HG02938 (cell line): ENCODE measurements at regions not wholly inside any gene's neighbourhood (a gene's known extent, or its start where the extent isn't known, plus 50 kb on each side); places are given as distances from the start of the nearest gene placed in this dataset.
"Not testable (repeated sequence)": the region's sequence is repeated elsewhere in the genome, so short reads cannot be mapped to it uniquely, and the experiment has no call there.

Experiments
- ATAC-seq: cut with Tn5 transposase; IDR thresholded peaks from one replicate; pipeline ENCODE4 v1.9.1; 2021; ENCODE audit warnings: mild to moderate bottlenecking, moderate library complexity; ENCODE audit not compliant: unreplicated experiment

DNA sequence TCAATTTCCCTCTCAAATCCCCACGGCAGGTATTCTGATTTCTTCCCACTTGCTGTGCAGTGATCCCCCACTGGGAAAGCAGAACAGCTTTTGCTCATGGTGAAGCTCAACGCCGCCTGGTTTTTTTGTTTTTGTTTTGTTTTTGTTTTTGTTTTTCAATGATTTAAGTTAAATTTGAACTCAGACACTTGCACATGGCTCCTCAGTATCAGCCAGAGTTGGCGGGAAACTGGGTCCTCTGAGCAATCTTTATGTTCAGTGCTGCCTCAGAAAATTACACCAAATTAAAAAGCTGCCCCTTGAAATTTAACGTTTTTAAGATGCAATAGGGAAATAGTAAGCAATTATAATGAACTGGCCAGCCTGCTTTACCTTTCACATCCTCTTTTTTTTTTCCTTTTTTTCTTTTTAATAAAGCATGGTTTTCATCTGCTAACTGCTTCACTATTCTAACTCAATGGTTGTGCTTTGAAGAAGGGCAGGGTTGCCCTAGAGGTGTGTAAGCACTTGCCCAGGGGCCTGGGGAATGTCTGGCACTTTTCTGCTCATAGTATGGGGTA, 277.0 kb upstream of the HNRNPA3 start:
- ATAC-seq, result no peak

DNA sequence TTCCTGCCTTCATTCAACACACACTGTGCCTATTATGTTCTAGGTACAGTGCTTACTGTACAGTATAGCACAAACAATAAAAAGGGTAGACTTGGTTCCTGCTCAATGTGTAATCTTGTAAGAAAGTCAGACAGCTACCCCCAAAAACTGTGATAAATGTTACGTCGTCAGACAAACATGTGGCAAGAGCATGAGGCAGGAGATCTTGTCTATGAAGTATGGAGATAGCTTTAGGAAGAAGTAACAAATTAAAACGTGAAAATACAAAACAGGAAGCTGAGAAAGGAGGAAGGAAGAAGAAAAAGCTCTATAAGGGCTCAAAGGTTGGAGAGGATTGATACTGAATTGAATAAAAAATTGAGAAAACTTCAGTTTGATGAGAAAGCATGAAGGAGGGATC, 276.2 kb upstream of the HNRNPA3 start:
- ATAC-seq, result no peak

DNA sequence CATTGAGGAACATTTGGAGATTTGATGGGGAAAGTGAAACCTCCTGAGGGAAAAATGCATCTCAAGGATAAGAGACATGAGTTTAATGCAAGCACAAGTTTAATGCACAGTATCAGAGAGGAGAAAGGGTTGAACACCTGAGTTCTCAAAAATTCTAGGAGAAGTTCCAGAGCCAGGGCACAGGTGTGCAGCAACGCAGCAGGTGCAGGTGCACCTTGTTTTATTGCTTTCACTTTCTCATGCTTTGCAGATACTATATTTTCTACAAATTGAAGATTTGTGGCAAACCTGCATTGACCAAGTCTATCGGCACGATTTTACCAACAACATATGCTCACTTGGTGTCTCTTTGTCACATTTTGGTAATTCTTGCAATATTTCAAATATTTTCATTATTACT, 267.6 kb upstream of the HNRNPA3 start:
- ATAC-seq, result no peak

DNA sequence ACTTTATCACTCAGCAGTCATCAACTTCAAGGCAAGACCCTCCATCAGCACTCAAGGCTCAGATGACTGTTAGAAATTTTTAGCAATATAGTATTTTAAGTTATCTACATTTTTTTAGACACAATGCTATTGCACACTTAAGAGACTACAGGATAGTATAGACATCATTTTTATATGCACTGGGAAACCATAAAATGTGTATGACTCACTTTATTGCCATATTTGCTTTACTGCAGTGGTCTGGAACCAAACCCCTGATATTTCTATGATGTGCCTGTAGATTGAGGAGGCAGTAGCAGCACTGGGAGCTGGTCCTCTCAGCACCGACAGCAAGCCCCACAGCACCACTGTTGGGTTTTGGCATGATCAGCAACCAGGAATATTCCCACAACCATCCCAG, 264.8 kb upstream of the HNRNPA3 start:
- ATAC-seq, result no peak

DNA sequence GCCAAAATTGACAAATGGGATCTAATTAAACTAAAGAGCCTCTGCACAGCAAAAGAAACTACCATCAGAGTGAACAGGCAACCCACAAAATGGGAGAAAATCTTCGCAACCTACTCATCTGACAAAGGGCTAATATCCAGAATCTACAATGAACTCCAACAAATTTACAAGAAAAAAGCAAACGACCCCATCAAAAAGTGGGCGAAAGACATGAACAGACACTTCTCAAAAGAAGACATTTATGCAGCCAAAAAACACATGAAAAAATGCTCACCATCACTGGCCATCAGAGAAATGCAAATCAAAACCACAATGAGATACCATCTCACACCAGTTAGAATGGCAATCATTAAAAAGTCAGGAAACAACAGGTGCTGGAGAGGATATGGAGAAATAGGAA, 261.4 kb upstream of the HNRNPA3 start:
- not testable (repeated sequence) for ATAC-seq

GRCh38 chr2:176956791-176957190, 255.8 kb upstream of the HNRNPA3 start:
- no peak for ATAC-seq

GRCh38 chr2:176959614-176960013, 253.0 kb upstream of the HNRNPA3 start:
- ATAC-seq, result no peak

DNA sequence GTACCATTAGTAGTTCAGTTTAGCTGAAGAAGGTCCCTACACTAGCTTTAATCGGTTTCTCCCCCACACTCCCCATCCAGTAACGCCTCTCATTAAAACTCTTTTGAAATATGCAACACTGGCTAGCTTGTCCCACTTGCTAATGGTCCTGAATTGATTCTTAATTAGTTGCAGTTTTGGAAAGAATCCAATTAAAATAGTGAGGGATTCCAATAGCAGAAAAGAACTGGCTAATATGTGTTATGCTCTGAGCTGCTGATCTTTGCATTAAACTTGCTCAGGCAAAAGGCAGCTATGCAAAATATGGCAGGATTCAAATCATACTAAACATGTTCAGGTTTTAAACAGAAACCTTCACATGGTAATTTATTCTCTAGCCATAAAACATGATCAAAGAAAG, 252.5 kb upstream of the HNRNPA3 start:
- ATAC-seq, result no peak

DNA sequence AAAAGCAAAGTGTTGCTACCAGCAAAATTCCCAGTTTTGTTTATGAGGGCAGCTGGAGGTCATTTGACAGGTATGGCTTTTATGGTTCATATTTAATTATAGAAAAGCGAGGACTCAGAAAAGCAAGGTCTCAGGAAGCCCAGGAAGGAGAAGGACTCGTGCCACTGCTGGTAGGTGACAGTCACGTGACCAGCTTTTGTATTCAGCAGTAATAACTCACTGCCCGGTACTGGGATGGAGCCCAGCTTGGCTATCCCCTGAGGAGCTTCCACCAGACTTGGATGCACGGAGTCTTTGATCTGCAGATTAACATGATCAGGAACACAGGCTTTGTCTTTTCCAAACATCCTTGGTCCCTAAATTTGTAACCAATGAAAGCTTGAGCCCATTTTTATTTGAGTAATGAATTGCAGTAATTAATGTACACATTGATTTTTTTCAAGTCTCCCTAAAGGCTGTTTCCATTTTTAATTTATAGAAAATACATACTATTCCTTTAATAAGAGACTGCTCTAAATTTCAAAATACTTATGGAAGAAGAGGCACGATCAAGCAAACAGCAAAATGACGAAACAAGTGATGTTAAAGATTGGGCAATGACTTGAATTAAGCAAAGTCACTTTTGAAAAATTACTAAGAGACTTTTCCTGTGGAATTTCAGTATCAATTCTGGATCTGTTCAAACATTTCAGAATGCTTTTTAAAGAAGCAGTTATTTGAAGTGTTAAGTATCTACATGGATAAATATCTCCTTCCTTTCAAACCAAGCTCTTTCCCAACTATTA, 251.7 kb upstream of the HNRNPA3 start:
- no peak for ATAC-seq

GRCh38 chr2:176961775-176962619, 250.6 kb upstream of the HNRNPA3 start:
- ATAC-seq, result no peak

DNA sequence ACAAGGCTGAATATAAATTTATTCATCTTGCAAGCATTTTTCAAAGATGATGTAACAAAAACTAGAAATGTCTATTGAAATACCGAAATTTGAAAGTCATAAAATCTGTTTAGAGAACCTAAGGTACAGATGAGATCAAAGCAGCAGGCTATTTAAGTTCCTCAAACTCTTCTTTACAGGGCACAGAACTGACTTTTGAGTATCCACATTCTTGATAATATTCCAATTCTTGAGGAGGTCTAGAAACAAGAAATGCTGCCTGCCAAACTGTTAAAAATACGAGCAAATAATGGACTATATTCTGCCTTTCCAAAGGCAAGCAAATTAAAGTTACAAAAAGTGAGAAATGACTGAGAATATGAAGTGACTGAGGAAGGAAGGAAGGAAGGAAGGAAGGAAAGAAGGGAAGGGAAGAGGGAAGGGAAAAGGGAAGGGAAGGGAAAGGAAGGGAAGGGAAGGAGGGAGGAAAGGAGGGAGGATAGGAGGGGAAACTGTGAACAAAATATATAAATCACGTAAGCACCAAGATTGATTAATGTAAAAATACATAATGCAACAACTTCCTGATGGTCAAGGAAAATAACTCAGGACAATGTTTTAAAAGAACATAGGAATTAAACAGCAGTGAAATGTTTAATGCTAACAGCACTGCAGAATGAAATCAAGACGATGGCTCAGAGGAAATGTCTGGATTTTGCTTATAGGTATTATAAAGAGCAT, 248.9 kb upstream of the HNRNPA3 start:
- no peak for ATAC-seq

GRCh38 chr2:176967911-176968450, 244.6 kb upstream of the HNRNPA3 start:
- peak; percentile 47 for ATAC-seq

- ATAC-seq, result no peak
These were observed 242.8 kb upstream of the HNRNPA3 start for GRCh38 chr2:176969642-176970359.

DNA sequence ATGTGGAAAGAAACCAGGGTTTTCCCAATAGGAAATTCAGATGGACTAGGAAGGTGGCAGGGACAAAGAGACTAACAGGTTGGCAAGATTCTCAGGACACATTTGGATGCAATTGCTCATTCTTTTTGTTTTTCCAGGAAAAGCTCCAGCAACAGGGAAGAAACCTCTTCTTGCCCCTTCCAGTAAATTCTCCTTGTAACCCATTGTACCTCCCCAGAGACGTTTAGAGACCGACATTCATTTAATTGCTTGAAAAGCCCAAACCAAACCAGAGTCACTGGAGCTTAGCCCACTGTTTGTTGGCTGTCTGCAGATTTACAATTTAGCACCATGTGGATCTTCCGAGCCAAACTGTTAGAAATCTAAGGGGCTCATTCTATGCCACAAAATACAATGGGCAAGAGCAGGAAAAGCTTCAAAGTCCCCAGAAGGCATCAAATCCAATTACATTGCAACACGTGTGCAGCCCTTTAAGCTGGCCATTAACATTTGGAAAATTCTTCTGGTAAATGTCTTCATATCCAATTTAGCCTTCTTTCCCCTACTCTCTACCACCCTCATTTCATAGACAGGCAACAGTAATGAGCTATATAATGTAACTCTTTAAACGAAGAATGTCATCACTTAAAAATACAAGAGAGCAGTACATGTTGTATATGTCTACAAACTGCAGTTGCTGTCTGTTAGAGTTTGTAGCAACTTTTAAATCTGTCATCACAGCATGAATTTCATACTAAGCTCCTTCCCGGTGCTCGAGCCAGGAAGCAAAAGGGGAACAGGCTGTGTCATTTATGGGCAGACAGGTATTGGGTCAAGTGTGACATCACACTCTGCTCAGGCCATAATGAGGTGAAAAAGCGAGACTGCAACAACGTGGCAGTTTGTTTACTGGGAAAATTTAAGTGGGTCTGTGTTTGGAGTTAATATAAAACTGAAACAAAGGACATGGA, 235.6 kb upstream of the HNRNPA3 start:
- no peak for ATAC-seq

DNA sequence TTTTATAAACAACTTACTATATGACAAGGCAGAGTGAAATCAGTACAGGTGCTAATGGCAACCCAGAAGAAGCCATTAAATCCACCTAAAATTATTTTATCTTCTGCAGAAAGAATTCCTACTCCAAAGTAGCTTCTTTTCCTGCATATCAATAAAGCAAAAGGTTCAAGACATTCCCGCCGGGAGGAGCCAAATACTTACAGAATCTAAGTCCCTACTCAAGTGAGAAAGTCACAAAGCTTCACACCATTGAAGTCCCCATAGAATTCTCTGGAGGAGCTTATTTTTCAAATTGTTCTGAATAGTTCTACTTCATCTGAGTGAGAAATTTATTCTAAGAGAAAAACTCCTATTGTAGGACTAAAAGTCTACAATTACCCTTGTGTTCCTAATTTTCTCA, 233.7 kb upstream of the HNRNPA3 start:
- no peak for ATAC-seq

DNA sequence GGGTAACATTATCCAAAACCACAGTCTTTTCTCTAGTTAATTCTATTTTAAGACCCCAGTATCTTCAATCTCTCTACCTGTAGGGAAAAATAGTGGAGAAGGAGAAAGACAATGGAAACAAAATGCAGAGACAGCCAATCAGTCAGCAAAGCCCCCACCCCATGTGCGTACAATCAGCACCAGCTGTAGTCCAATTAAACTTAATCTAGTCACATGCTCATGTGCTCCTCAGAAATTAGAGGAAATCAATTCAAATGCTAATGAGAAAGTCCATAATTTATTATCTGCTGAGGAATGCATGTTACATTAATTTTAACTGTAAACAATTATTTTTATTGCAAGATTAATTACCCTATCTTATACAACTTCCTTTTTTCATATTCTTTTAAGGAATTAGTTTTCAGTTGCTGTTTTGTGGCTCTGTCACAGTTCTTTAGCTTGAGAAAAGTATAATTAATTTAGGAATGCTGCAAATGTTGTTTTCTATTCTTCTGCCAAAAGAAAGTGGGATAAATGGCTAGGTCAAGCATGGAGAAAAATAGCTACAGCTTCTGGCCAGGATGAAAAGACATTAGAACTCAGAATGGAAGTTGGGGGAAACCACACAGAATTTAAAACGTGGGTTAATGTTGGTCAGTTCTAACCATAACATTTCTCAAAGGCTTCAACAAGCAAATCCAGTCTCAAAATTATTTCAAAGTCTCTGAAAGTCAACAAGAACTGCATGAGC, 232.4 kb upstream of the HNRNPA3 start:
- no peak for ATAC-seq

GRCh38 chr2:176984987-176985386, 227.6 kb upstream of the HNRNPA3 start:
- ATAC-seq, result no peak

GRCh38 chr2:176985871-176986270, 226.7 kb upstream of the HNRNPA3 start:
- no peak for ATAC-seq

GRCh38 chr2:176986487-176986886, 226.1 kb upstream of the HNRNPA3 start:
- ATAC-seq, result no peak
